ENCODE measurements at regions not wholly inside any gene's neighbourhood (a gene's known extent, or its start where the extent isn't known, plus 50 kb on each side); places are given as distances from the start of the nearest gene placed in this dataset.

- DNase-seq = no peak
Observed at GRCh38 chr18:1982056-1982455, 589.2 kb downstream of the METTL4 start.

GRCh38 chr18:1983746-1984515 is 587.4 kb downstream of the METTL4 start:
- DNase-seq = no peak

- peak; percentile 25 for DNase-seq
Observed at GRCh38 chr18:1993866-1994265, 577.4 kb downstream of the METTL4 start.

- DNase-seq = no peak
Observed at GRCh38 chr18:1994471-1994870, 576.8 kb downstream of the METTL4 start.

- DNase-seq = no peak
Observed at GRCh38 chr18:1995041-1995612, 576.2 kb downstream of the METTL4 start.

- DNase-seq = no peak
Observed at GRCh38 chr18:1998121-1998520, 573.2 kb downstream of the METTL4 start.

GRCh38 chr18:1999387-1999786 is 571.9 kb downstream of the METTL4 start:
- no peak for DNase-seq

GRCh38 chr18:2002151-2002550 is 569.2 kb downstream of the METTL4 start:
- no peak for DNase-seq

GRCh38 chr18:2002604-2003003 is 568.7 kb downstream of the METTL4 start:
- DNase-seq = no peak

- no peak for DNase-seq
Observed at GRCh38 chr18:2009942-2010697, 561.2 kb downstream of the METTL4 start.

GRCh38 chr18:2027016-2027415 is 544.3 kb downstream of the METTL4 start:
- no peak for DNase-seq

GRCh38 chr18:2027756-2028155 is 543.5 kb downstream of the METTL4 start:
- DNase-seq = no peak

GRCh38 chr18:2028986-2029385 is 542.3 kb downstream of the METTL4 start:
- DNase-seq = no peak

- DNase-seq = no peak
Observed at GRCh38 chr18:2030647-2031046, 540.7 kb downstream of the METTL4 start.

GRCh38 chr18:2032036-2032435 is 539.3 kb downstream of the METTL4 start:
- peak; percentile 26 for DNase-seq

- no peak for DNase-seq
Observed at GRCh38 chr18:2035056-2035455, 536.2 kb downstream of the METTL4 start.

- DNase-seq = no peak
Observed at GRCh38 chr18:2036086-2036485, 535.2 kb downstream of the METTL4 start.

- DNase-seq = no peak
Observed at GRCh38 chr18:2040279-2040678, 531.0 kb downstream of the METTL4 start.

GRCh38 chr18:2049986-2050385 is 521.3 kb downstream of the METTL4 start:
- DNase-seq = no peak

GRCh38 chr18:2050702-2051201 is 520.6 kb downstream of the METTL4 start:
- no peak for DNase-seq

- DNase-seq = no peak
Observed at GRCh38 chr18:2053490-2054089, 517.7 kb downstream of the METTL4 start.

GRCh38 chr18:2059336-2059735 is 512.0 kb downstream of the METTL4 start:
- DNase-seq = no peak

GRCh38 chr18:2060086-2060485 is 511.2 kb downstream of the METTL4 start:
- peak; percentile 52 for DNase-seq
